Smooth muscle cell (in vitro differentiated cells): ENCODE measurements at regions not wholly inside any gene's neighbourhood (a gene's known extent, or its start where the extent isn't known, plus 50 kb on each side); places are given as distances from the start of the nearest gene placed in this dataset.

Experiments
- DNase-seq: peaks from one replicate; lab custom pipeline; 2025; ENCODE audit not compliant: unreplicated experiment; lab: John Stamatoyannopoulos, UW
- H2AFZ ChIP-seq: fragments of 200-600 bp; sonication (generic); 2 replicates; pipeline ENCODE4 v1.6.0; 2016; ENCODE audit warnings: antibody characterized with exemption, low read depth, mild to moderate bottlenecking
- H3F3A ChIP-seq: fragments of 200-600 bp; sonication (generic); 2 replicates; pipeline ENCODE4 v1.6.0; 2017; ENCODE audit warnings: antibody characterized with exemption, low read depth
- H3K27ac ChIP-seq: fragments of 200-600 bp; sonication (generic); 2 replicates; pipeline ENCODE4 v1.5.1; 2016; ENCODE audit warnings: low read depth, mild to moderate bottlenecking
- H3K27me3 ChIP-seq: fragments of 200-600 bp; sonication (generic); 2 replicates; pipeline ENCODE4 v1.6.1; 2016; ENCODE audit warnings: low read depth, mild to moderate bottlenecking
- H3K36me3 ChIP-seq: fragments of 200-600 bp; sonication (generic); 2 replicates; pipeline ENCODE4 v1.5.1; 2016; ENCODE audit warnings: low read depth
- H3K4me1 ChIP-seq: fragments of 200-600 bp; sonication (generic); 2 replicates; pipeline ENCODE4 v1.5.1; 2016; ENCODE audit warnings: low read depth
- H3K4me2 ChIP-seq: fragments of 200-600 bp; sonication (generic); 2 replicates; pipeline ENCODE4 v1.6.0; 2016; ENCODE audit warnings: mild to moderate bottlenecking
- H3K4me3 ChIP-seq: fragments of 200-600 bp; sonication (generic); 2 replicates; pipeline ENCODE4 v1.5.1; 2016; ENCODE audit warnings: mild to moderate bottlenecking
- H3K79me2 ChIP-seq: fragments of 200-600 bp; sonication (generic); 2 replicates; pipeline ENCODE4 v1.6.0; 2016; ENCODE audit warnings: low read depth, mild to moderate bottlenecking
- H3K9ac ChIP-seq: fragments of 200-600 bp; sonication (generic); 2 replicates; pipeline ENCODE4 v1.6.0; 2016; ENCODE audit warnings: low read depth
- H3K9me3 ChIP-seq: fragments of 200-600 bp; sonication (generic); replicated peaks from 2 replicates; pipeline ENCODE4 v1.5.1; 2016; ENCODE audit warnings: low read depth
- H4K20me1 ChIP-seq: fragments of 200-600 bp; sonication (generic); 2 replicates; pipeline ENCODE4 v1.6.0; 2016; ENCODE audit warnings: low read depth
- CTCF ChIP-seq: fragments of 200-600 bp; sonication (generic); IDR thresholded peaks from 2 replicates; pipeline ENCODE4 v1.5.1; 2017; ENCODE audit warnings: borderline replicate concordance, mild to moderate bottlenecking, antibody characterized with exemption; ENCODE audit not compliant: insufficient read depth, poor library complexity, severe bottlenecking
- WGBS: methylation state at CpG from one replicate; pipeline ENCODE4 v1.1.7; 2016; ENCODE audit warnings: low lambda C conversion rate; 5-methylcytosine and 5-hydroxymethylcytosine counted together

GRCh38 chr1:217095050-217095622, 371.9 kb upstream of the ESRRG start:
- WGBS: 94% methylated on average over 2 of the region's 2 CpGs

GRCh38 chr1:217091561-217091960, 368.3 kb upstream of the ESRRG start:
- Histone ChIP-seq H3K4me2 (no peak overlapping the region), H3K27me3 (peaks cover 70% of the 10 kb centered on the region), H3K27ac (no peak overlapping the region), H3K4me1 (peaks cover 8% of the 10 kb centered on the region), H3K9ac (no peak overlapping the region), H2AFZ (no peak overlapping the region), H3K36me3 (no peaks in the 10 kb centered on the region), H3K4me3 (no peak overlapping the region), H3F3A (no peaks in the 10 kb centered on the region), H3K9me3 (no peaks in the 10 kb centered on the region), H3K79me2 (no peaks in the 10 kb centered on the region), H4K20me1 (no peaks in the 10 kb centered on the region)
- no peak for TF ChIP-seq CTCF
- WGBS: 87% methylated on average over 4 of the region's 4 CpGs
- no peak for DNase-seq

More at GRCh38 chr1:217095050-217095622, 371.9 kb upstream of the ESRRG start:
- Histone ChIP-seq H3K27ac (no peak overlapping the region), H3K9me3 (no peaks in the 10 kb centered on the region), H3K4me1 (peaks cover 2% of the 10 kb centered on the region), H3K79me2 (no peaks in the 10 kb centered on the region), H2AFZ (no peak overlapping the region), H4K20me1 (no peaks in the 10 kb centered on the region), H3K4me2 (no peak overlapping the region), H3K9ac (no peak overlapping the region), H3K36me3 (no peaks in the 10 kb centered on the region), H3K27me3 (peaks cover 52% of the 10 kb centered on the region), H3F3A (no peaks in the 10 kb centered on the region), H3K4me3 (no peak overlapping the region)
- TF ChIP-seq CTCF: no peak
- no peak for DNase-seq

GRCh38 chr1:217090060-217090911, 367.1 kb upstream of the ESRRG start:
- Histone ChIP-seq H3K27me3 (peaks cover 76% of the 10 kb centered on the region), H3K4me2 (peak overlapping the region; percentile 95), H2AFZ (peak overlapping the region; percentile 78), H3K9ac (no peak overlapping the region), H4K20me1 (no peaks in the 10 kb centered on the region), H3K79me2 (no peaks in the 10 kb centered on the region), H3K27ac (no peak overlapping the region), H3F3A (no peaks in the 10 kb centered on the region), H3K4me3 (peak overlapping the region; percentile 67), H3K4me1 (peaks cover 8% of the 10 kb centered on the region), H3K9me3 (no peaks in the 10 kb centered on the region), H3K36me3 (no peaks in the 10 kb centered on the region)
- TF ChIP-seq CTCF: no peak
- 27% methylated on average over 24 of the region's 24 CpGs for WGBS
- no peak for DNase-seq
